MM.1S (cell line): ENCODE measurements at regions not wholly inside any gene's neighbourhood (a gene's known extent, or its start where the extent isn't known, plus 50 kb on each side); places are given as distances from the start of the nearest gene placed in this dataset.

Experiments
- DNase-seq: peaks from one replicate; pipeline ENCODE4 v3.0.0-alpha.2; 2015
- H2AFZ ChIP-seq: fragments of 300-600 bp; sonication (generic); 2 replicates; pipeline ENCODE4 v1.6.0; 2016; ENCODE audit warnings: antibody characterized with exemption, low read length
- H3F3A ChIP-seq: fragments of 300-600 bp; sonication (generic); 2 replicates; pipeline ENCODE4 v1.6.1; 2016; ENCODE audit warnings: mild to moderate bottlenecking, antibody characterized with exemption, low read length, moderate library complexity, mixed read lengths; ENCODE audit not compliant: insufficient read depth
- H3K27ac ChIP-seq: fragments of 300-600 bp; sonication (generic); 2 replicates; pipeline ENCODE4 v1.5.1; 2016; ENCODE audit warnings: mild to moderate bottlenecking, low read length
- H3K27me3 ChIP-seq: fragments of 300-600 bp; sonication (generic); replicated peaks from 2 replicates; pipeline ENCODE4 v1.6.0; 2016; ENCODE audit warnings: low read length; ENCODE audit not compliant: insufficient read depth
- H3K36me3 ChIP-seq: fragments of 300-600 bp; sonication (generic); replicated peaks from 2 replicates; pipeline ENCODE4 v1.6.1; 2016; ENCODE audit warnings: mild to moderate bottlenecking, low read length, mixed read lengths; ENCODE audit not compliant: insufficient read depth
- H3K4me1 ChIP-seq: fragments of 300-600 bp; sonication (generic); 2 replicates; pipeline ENCODE4 v1.6.1; 2016; ENCODE audit warnings: low read length, mixed read lengths
- H3K4me2 ChIP-seq: fragments of 300-600 bp; sonication (generic); 2 replicates; pipeline ENCODE4 v1.6.0; 2016; ENCODE audit warnings: low read depth, low read length
- H3K4me3 ChIP-seq: fragments of 300-600 bp; sonication (generic); 2 replicates; pipeline ENCODE4 v1.5.1; 2016; ENCODE audit warnings: low read length, mixed read lengths
- H3K79me2 ChIP-seq: fragments of 300-600 bp; sonication (generic); 2 replicates; pipeline ENCODE4 v1.6.1; 2016; ENCODE audit warnings: mixed run types, low read length, mixed read lengths
- H3K9ac ChIP-seq: fragments of 300-600 bp; sonication (generic); 2 replicates; pipeline ENCODE4 v1.6.1; 2016; ENCODE audit warnings: low read length, mixed read lengths
- H3K9me2 ChIP-seq: fragments of 300-600 bp; sonication (generic); replicated peaks from 2 replicates; pipeline ENCODE4 v1.6.1; 2016; ENCODE audit warnings: mild to moderate bottlenecking, low read length, mixed read lengths; ENCODE audit not compliant: insufficient read depth
- H3K9me3 ChIP-seq: fragments of 300-600 bp; sonication (generic); replicated peaks from 2 replicates; pipeline ENCODE4 v1.6.1; 2016; ENCODE audit warnings: mild to moderate bottlenecking, low read length, mixed read lengths; ENCODE audit not compliant: insufficient read depth
- H4K20me1 ChIP-seq: fragments of 300-600 bp; sonication (generic); 2 replicates; pipeline ENCODE4 v1.6.1; 2016; ENCODE audit warnings: mild to moderate bottlenecking, low read length, moderate library complexity, mixed read lengths; ENCODE audit not compliant: insufficient read depth
- CTCF ChIP-seq: fragments of 300-600 bp; sonication (generic); IDR thresholded peaks from 2 replicates; pipeline ENCODE4 v1.5.1; 2016; ENCODE audit warnings: antibody characterized with exemption, low read length, mixed read lengths
- EZH2 ChIP-seq: fragments of 300-600 bp; sonication (generic); optimal IDR thresholded peaks from 2 replicates; pipeline ENCODE3; 2017; ENCODE audit warnings: low read depth, mild to moderate bottlenecking, antibody characterized with exemption, low read length, mixed read lengths
- EZH2phosphoT487 ChIP-seq: fragments of 300-600 bp; sonication (generic); IDR thresholded peaks from 2 replicates; pipeline ENCODE4 v1.6.1; 2018; ENCODE audit warnings: antibody characterized with exemption, low read length

- no peaks in the 10 kb centered on the region for H3K4me1 ChIP-seq
- no peak for TF ChIP-seq EZH2
- no peak for TF ChIP-seq CTCF
- TF ChIP-seq EZH2phosphoT487 = no peak
- no peak overlapping the region for H3K4me2 ChIP-seq
- H3K27me3 ChIP-seq = no peaks in the 10 kb centered on the region
- no peaks in the 10 kb centered on the region for H4K20me1 ChIP-seq
- no peaks in the 10 kb centered on the region for H3K79me2 ChIP-seq
- no peaks in the 10 kb centered on the region for H3K9me2 ChIP-seq
- H3F3A ChIP-seq = no peaks in the 10 kb centered on the region
- no peaks in the 10 kb centered on the region for H3K36me3 ChIP-seq
- no peak overlapping the region for H3K27ac ChIP-seq
- H3K4me3 ChIP-seq = no peak overlapping the region
- H2AFZ ChIP-seq = no peak overlapping the region
- H3K9me3 ChIP-seq = no peaks in the 10 kb centered on the region
- no peak for DNase-seq
- H3K9ac ChIP-seq = no peak overlapping the region
Measured at GRCh38 chr2:5766056-5766455, 73.9 kb downstream of the SOX11 start.

- TF ChIP-seq EZH2 = no peak
- TF ChIP-seq CTCF = no peak
- no peak for TF ChIP-seq EZH2phosphoT487
- no peak overlapping the region for H2AFZ ChIP-seq
- no peaks in the 10 kb centered on the region for H3K36me3 ChIP-seq
- H3K4me1 ChIP-seq = no peaks in the 10 kb centered on the region
- no peak overlapping the region for H3K9ac ChIP-seq
- no peaks in the 10 kb centered on the region for H3F3A ChIP-seq
- H3K4me2 ChIP-seq = no peak overlapping the region
- no peaks in the 10 kb centered on the region for H3K27me3 ChIP-seq
- DNase-seq = no peak
- no peak overlapping the region for H3K4me3 ChIP-seq
- no peaks in the 10 kb centered on the region for H3K9me2 ChIP-seq
- H3K79me2 ChIP-seq = no peaks in the 10 kb centered on the region
- no peaks in the 10 kb centered on the region for H3K9me3 ChIP-seq
- no peak overlapping the region for H3K27ac ChIP-seq
- H4K20me1 ChIP-seq = no peaks in the 10 kb centered on the region
Measured at GRCh38 chr2:5766561-5766960, 74.4 kb downstream of the SOX11 start.

GRCh38 chr2:5777131-5777535 is 84.9 kb downstream of the SOX11 start:
- Histone ChIP-seq H3K4me3 (no peak overlapping the region), H3K36me3 (no peaks in the 10 kb centered on the region), H3K27me3 (no peaks in the 10 kb centered on the region), H3F3A (no peaks in the 10 kb centered on the region), H3K9ac (no peak overlapping the region), H4K20me1 (no peaks in the 10 kb centered on the region), H2AFZ (no peak overlapping the region), H3K4me2 (no peak overlapping the region), H3K79me2 (no peaks in the 10 kb centered on the region), H3K27ac (no peak overlapping the region), H3K9me2 (no peaks in the 10 kb centered on the region), H3K4me1 (no peaks in the 10 kb centered on the region), H3K9me3 (no peaks in the 10 kb centered on the region)
- DNase-seq = no peak
- TF ChIP-seq EZH2phosphoT487 = no peak
- no peak for TF ChIP-seq EZH2
- no peak for TF ChIP-seq CTCF
